ENCODE measurements at regions not wholly inside any gene's neighbourhood (a gene's known extent, or its start where the extent isn't known, plus 50 kb on each side); places are given as distances from the start of the nearest gene placed in this dataset.

DNA sequence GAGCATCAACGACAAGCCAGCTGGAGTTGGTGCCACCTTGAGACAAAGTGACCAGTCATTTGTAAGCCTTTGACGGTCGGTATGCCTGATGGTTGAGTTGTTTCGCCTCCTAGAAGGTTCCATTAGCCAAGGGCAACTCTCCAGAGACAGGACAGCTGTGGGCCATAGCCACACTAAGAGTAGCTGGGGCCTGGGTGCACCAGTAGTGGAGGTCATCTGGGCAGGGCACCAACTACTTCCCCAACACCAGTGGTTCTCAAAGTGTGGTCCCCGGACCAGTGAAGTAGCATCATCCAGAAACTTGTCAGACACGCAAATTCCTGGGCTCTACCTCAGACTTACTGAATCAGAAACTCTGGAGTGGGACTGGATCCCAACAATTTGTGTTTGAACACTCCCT is 217.5 kb upstream of the TAS2R1 start:
- TF ChIP-seq, protein P1, sequence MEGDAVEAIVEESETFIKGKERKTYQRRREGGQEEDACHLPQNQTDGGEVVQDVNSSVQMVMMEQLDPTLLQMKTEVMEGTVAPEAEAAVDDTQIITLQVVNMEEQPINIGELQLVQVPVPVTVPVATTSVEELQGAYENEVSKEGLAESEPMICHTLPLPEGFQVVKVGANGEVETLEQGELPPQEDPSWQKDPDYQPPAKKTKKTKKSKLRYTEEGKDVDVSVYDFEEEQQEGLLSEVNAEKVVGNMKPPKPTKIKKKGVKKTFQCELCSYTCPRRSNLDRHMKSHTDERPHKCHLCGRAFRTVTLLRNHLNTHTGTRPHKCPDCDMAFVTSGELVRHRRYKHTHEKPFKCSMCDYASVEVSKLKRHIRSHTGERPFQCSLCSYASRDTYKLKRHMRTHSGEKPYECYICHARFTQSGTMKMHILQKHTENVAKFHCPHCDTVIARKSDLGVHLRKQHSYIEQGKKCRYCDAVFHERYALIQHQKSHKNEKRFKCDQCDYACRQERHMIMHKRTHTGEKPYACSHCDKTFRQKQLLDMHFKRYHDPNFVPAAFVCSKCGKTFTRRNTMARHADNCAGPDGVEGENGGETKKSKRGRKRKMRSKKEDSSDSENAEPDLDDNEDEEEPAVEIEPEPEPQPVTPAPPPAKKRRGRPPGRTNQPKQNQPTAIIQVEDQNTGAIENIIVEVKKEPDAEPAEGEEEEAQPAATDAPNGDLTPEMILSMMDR (conservative IDR thresholded peaks at IDR 0.05), result no peak
- no peak for TF ChIP-seq EZH2 (IDR thresholded peaks at IDR 0.05; ENCODE audit: low read depth)
